ENCODE measurements at regions not wholly inside any gene's neighbourhood (a gene's known extent, or its start where the extent isn't known, plus 50 kb on each side); places are given as distances from the start of the nearest gene placed in this dataset.

GRCh38 chr6:113699239-113699638, 157.9 kb upstream of the MARCKS start:
- Histone ChIP-seq H3K4me3 (ENCODE audit: low read depth, low read length) (no peak overlapping the region), H3K4me1 (no peaks in the 10 kb centered on the region), H3K36me3 (ENCODE audit: control insufficient read depth, insufficient read depth, low read length) (no peaks in the 10 kb centered on the region), H3K27me3 (ENCODE audit: control insufficient read depth, insufficient read depth, low read length) (no peaks in the 10 kb centered on the region), H3K9ac (no peak overlapping the region), H2AFZ (no peak overlapping the region), H3K27ac (no peak overlapping the region), H3K9me3 (ENCODE audit: control insufficient read depth, low read length) (no peaks in the 10 kb centered on the region), H3K4me2 (ENCODE audit: low read length) (no peak overlapping the region), H3K79me2 (no peaks in the 10 kb centered on the region)
- TF ChIP-seq CTCF (IDR thresholded peaks at IDR 0.05) = no peak

- Histone ChIP-seq H3K9me3 (ENCODE audit: control insufficient read depth, low read length) (no peaks in the 10 kb centered on the region), H3K4me1 (no peaks in the 10 kb centered on the region), H3K27ac (no peak overlapping the region), H3K36me3 (ENCODE audit: control insufficient read depth, insufficient read depth, low read length) (no peaks in the 10 kb centered on the region), H3K4me2 (ENCODE audit: low read length) (no peak overlapping the region), H3K9ac (no peak overlapping the region), H2AFZ (no peak overlapping the region), H3K79me2 (no peaks in the 10 kb centered on the region), H3K4me3 (ENCODE audit: low read depth, low read length) (no peak overlapping the region), H3K27me3 (ENCODE audit: control insufficient read depth, insufficient read depth, low read length) (no peaks in the 10 kb centered on the region)
- TF ChIP-seq CTCF (IDR thresholded peaks at IDR 0.05) = no peak
These were observed 155.4 kb upstream of the MARCKS start for GRCh38 chr6:113701552-113702254.

- Histone ChIP-seq H3K36me3 (ENCODE audit: control insufficient read depth, insufficient read depth, low read length) (no peaks in the 10 kb centered on the region), H3K4me2 (ENCODE audit: low read length) (no peak overlapping the region), H3K27me3 (ENCODE audit: control insufficient read depth, insufficient read depth, low read length) (no peaks in the 10 kb centered on the region), H3K9me3 (ENCODE audit: control insufficient read depth, low read length) (no peaks in the 10 kb centered on the region), H2AFZ (no peak overlapping the region), H3K9ac (no peak overlapping the region), H3K27ac (no peak overlapping the region), H3K4me1 (no peaks in the 10 kb centered on the region), H3K4me3 (ENCODE audit: low read depth, low read length) (no peak overlapping the region), H3K79me2 (no peaks in the 10 kb centered on the region)
- TF ChIP-seq CTCF (IDR thresholded peaks at IDR 0.05) = no peak
These were observed 150.0 kb upstream of the MARCKS start for GRCh38 chr6:113707194-113707593.

- Histone ChIP-seq H3K36me3 (ENCODE audit: control insufficient read depth, insufficient read depth, low read length) (no peaks in the 10 kb centered on the region), H3K79me2 (no peaks in the 10 kb centered on the region), H3K9me3 (ENCODE audit: control insufficient read depth, low read length) (no peaks in the 10 kb centered on the region), H3K4me1 (no peaks in the 10 kb centered on the region), H3K9ac (no peak overlapping the region), H3K27me3 (ENCODE audit: control insufficient read depth, insufficient read depth, low read length) (no peaks in the 10 kb centered on the region), H3K4me2 (ENCODE audit: low read length) (no peak overlapping the region), H3K27ac (no peak overlapping the region), H2AFZ (no peak overlapping the region), H3K4me3 (ENCODE audit: low read depth, low read length) (no peak overlapping the region)
- no peak for TF ChIP-seq CTCF (IDR thresholded peaks at IDR 0.05)
These were observed 147.1 kb upstream of the MARCKS start for GRCh38 chr6:113709936-113710509.

- no peak overlapping the region for H3K4me3 ChIP-seq (ENCODE audit: low read depth, low read length)
- no peaks in the 10 kb centered on the region for H3K27me3 ChIP-seq (ENCODE audit: control insufficient read depth, insufficient read depth, low read length)
- no peak overlapping the region for H2AFZ ChIP-seq
- H3K4me2 ChIP-seq (ENCODE audit: low read length) = no peak overlapping the region
- no peak overlapping the region for H3K27ac ChIP-seq
- no peaks in the 10 kb centered on the region for H3K9me3 ChIP-seq (ENCODE audit: control insufficient read depth, low read length)
- H3K4me1 ChIP-seq = no peaks in the 10 kb centered on the region
- TF ChIP-seq CTCF (IDR thresholded peaks at IDR 0.05) = no peak
- H3K79me2 ChIP-seq = no peaks in the 10 kb centered on the region
- H3K36me3 ChIP-seq (ENCODE audit: control insufficient read depth, insufficient read depth, low read length) = no peaks in the 10 kb centered on the region
- no peak overlapping the region for H3K9ac ChIP-seq
These were observed 143.5 kb upstream of the MARCKS start for GRCh38 chr6:113713665-113714064.
